ENCODE measurements at regions not wholly inside any gene's neighbourhood (a gene's known extent, or its start where the extent isn't known, plus 50 kb on each side); places are given as distances from the start of the nearest gene placed in this dataset.

DNA sequence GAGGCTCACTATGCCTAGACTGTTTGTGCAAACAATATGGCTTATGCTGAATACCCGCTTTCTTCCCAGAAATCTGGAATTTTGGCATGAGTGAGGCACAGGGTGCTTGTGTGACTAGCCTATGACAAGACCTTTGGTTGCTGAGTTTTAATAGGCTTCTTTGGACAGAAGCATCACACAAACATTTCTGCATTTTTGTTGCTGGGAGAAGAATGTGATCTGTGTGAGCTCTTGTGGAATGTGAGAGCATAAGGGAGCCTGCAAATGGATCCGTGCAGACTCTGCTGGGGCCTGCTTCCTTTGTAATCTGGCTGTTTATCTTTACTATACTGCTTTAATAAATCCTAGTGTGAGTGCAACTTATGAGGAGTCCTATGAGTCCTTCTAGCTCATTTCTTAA is 83.0 kb upstream of the ZDHHC17 start:
- Histone ChIP-seq H3K9ac (ENCODE audit: low read length) (no peak overlapping the region), H3K27me3 (ENCODE audit: low read length) (no peaks in the 10 kb centered on the region), H3K9me3 (ENCODE audit: insufficient read depth, low read length) (no peaks in the 10 kb centered on the region), H3K79me2 (ENCODE audit: insufficient read depth, low read length) (no peaks in the 10 kb centered on the region), H3K4me3 (ENCODE audit: insufficient read depth, low read length, poor library complexity, severe bottlenecking) (no peak overlapping the region), H4K20me1 (ENCODE audit: low read depth, low read length) (no peaks in the 10 kb centered on the region), H3K36me3 (ENCODE audit: low read length) (no peaks in the 10 kb centered on the region), H3F3A (ENCODE audit: insufficient read depth) (no peaks in the 10 kb centered on the region), H3K27ac (ENCODE audit: low read depth, low read length) (no peak overlapping the region), H3K9me2 (replicated peaks; ENCODE audit: insufficient read depth, low read length) (no peaks in the 10 kb centered on the region), H2AFZ (ENCODE audit: low read depth, low read length, severe bottlenecking) (no peak overlapping the region), H3K4me2 (ENCODE audit: low read depth, low read length, poor library complexity, severe bottlenecking) (no peak overlapping the region)
- TF ChIP-seq, protein P1, sequence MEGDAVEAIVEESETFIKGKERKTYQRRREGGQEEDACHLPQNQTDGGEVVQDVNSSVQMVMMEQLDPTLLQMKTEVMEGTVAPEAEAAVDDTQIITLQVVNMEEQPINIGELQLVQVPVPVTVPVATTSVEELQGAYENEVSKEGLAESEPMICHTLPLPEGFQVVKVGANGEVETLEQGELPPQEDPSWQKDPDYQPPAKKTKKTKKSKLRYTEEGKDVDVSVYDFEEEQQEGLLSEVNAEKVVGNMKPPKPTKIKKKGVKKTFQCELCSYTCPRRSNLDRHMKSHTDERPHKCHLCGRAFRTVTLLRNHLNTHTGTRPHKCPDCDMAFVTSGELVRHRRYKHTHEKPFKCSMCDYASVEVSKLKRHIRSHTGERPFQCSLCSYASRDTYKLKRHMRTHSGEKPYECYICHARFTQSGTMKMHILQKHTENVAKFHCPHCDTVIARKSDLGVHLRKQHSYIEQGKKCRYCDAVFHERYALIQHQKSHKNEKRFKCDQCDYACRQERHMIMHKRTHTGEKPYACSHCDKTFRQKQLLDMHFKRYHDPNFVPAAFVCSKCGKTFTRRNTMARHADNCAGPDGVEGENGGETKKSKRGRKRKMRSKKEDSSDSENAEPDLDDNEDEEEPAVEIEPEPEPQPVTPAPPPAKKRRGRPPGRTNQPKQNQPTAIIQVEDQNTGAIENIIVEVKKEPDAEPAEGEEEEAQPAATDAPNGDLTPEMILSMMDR (IDR thresholded peaks at IDR 0.05; ENCODE audit: insufficient read depth, low read length, poor library complexity, severe bottlenecking): no peak
- no peak for TF ChIP-seq EZH2phosphoT487 (conservative IDR thresholded peaks at IDR 0.05; ENCODE audit: low read length)

DNA sequence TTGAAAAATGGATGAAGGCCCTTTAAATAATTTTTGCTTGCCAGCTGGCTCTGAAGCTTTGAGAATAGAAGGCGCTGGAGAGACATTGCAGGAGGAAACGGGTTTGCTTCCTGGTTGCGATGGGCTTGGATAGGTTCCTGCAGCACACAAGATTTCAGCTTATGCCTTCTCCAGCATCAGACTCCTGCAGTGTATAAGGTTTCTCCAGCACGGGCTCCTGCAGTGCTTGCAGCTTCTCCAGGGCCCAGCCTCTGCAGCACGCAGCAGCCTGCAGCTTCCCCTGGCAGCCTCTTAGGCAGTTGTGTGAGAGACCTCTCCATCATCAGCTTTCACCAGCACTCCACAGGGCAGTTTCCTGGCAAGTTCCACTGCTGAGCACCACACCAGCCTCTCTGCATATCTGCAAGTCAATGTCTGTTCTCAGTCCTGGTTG is 78.7 kb upstream of the ZDHHC17 start:
- H3K27me3 ChIP-seq (ENCODE audit: low read length): no peaks in the 10 kb centered on the region
- no peaks in the 10 kb centered on the region for H3K79me2 ChIP-seq (ENCODE audit: insufficient read depth, low read length)
- no peak overlapping the region for H3K4me2 ChIP-seq (ENCODE audit: low read depth, low read length, poor library complexity, severe bottlenecking)
- H3K36me3 ChIP-seq (ENCODE audit: low read length): no peaks in the 10 kb centered on the region
- peak overlapping the region; percentile 26 for H2AFZ ChIP-seq (ENCODE audit: low read depth, low read length, severe bottlenecking)
- H4K20me1 ChIP-seq (ENCODE audit: low read depth, low read length): no peaks in the 10 kb centered on the region
- TF ChIP-seq EZH2phosphoT487 (conservative IDR thresholded peaks at IDR 0.05; ENCODE audit: low read length): no peak
- TF ChIP-seq, protein P1 (IDR thresholded peaks at IDR 0.05; ENCODE audit: insufficient read depth, low read length, poor library complexity, severe bottlenecking): no peak
- H3K9ac ChIP-seq (ENCODE audit: low read length): no peak overlapping the region
- no peak overlapping the region for H3K27ac ChIP-seq (ENCODE audit: low read depth, low read length)
- no peaks in the 10 kb centered on the region for H3K9me3 ChIP-seq (ENCODE audit: insufficient read depth, low read length)
- H3K4me3 ChIP-seq (ENCODE audit: insufficient read depth, low read length, poor library complexity, severe bottlenecking): no peak overlapping the region
- H3F3A ChIP-seq (ENCODE audit: insufficient read depth): no peaks in the 10 kb centered on the region
- no peaks in the 10 kb centered on the region for H3K9me2 ChIP-seq (replicated peaks; ENCODE audit: insufficient read depth, low read length)

DNA sequence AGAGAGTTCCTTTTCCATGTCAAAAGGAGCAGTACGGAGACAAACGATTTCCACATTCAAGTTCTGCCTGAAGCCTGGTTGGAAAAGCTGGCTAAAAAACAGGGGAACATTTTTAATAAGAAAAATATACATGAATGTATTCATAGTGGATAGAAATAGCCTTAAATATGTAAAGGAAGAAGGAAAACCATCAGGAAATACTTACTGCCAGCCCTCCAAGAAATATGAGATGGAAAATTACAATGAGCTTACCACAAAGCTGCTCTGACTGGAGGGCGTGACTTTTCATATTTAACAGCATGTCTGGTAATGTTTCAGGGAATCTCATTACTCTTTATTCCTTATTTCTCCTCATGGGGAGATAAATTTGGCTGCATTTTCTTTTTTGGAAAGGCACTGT is 75.9 kb upstream of the ZDHHC17 start:
- H4K20me1 ChIP-seq (ENCODE audit: low read depth, low read length): no peaks in the 10 kb centered on the region
- no peaks in the 10 kb centered on the region for H3K9me2 ChIP-seq (replicated peaks; ENCODE audit: insufficient read depth, low read length)
- H3K4me2 ChIP-seq (ENCODE audit: low read depth, low read length, poor library complexity, severe bottlenecking): no peak overlapping the region
- H3K79me2 ChIP-seq (ENCODE audit: insufficient read depth, low read length): no peaks in the 10 kb centered on the region
- no peaks in the 10 kb centered on the region for H3K36me3 ChIP-seq (ENCODE audit: low read length)
- H3K9me3 ChIP-seq (ENCODE audit: insufficient read depth, low read length): no peaks in the 10 kb centered on the region
- H3K4me3 ChIP-seq (ENCODE audit: insufficient read depth, low read length, poor library complexity, severe bottlenecking): no peak overlapping the region
- H3K27me3 ChIP-seq (ENCODE audit: low read length): no peaks in the 10 kb centered on the region
- no peaks in the 10 kb centered on the region for H3F3A ChIP-seq (ENCODE audit: insufficient read depth)
- no peak overlapping the region for H3K27ac ChIP-seq (ENCODE audit: low read depth, low read length)
- no peak overlapping the region for H3K9ac ChIP-seq (ENCODE audit: low read length)
- no peak overlapping the region for H2AFZ ChIP-seq (ENCODE audit: low read depth, low read length, severe bottlenecking)
- TF ChIP-seq EZH2phosphoT487 (conservative IDR thresholded peaks at IDR 0.05; ENCODE audit: low read length): no peak
- TF ChIP-seq, protein P1 (IDR thresholded peaks at IDR 0.05; ENCODE audit: insufficient read depth, low read length, poor library complexity, severe bottlenecking): no peak
